Mammary epithelial cell (primary cell): ENCODE measurements at regions not wholly inside any gene's neighbourhood (a gene's known extent, or its start where the extent isn't known, plus 50 kb on each side); places are given as distances from the start of the nearest gene placed in this dataset.

ENCODE experiments used
- CTCF ChIP-seq, 2 donors: IDR thresholded peaks in 1 of 2; conservative IDR thresholded peaks in 1 of 2; 2 replicates each; pipeline ENCODE4 v1.5.1; 2011 to 2012; ENCODE audit warnings: inconsistent platforms in 2 of 2, low read length in 2 of 2, mild to moderate bottlenecking in 2 of 2, control low read depth in 1 of 2, low read depth in 1 of 2; ENCODE audit not compliant: insufficient read depth in 1 of 2; ENCODE audit errors: extremely low read depth in 1 of 2
- EZH2 ChIP-seq: IDR thresholded peaks from 2 replicates; pipeline ENCODE4 v1.6.1; 2012; ENCODE audit warnings: low read length, inconsistent platforms, borderline replicate concordance

GRCh38 chr4:159562366-159562765 is 459.5 kb downstream of the RAPGEF2 start:
- TF ChIP-seq CTCF (conservative IDR thresholded peaks at IDR 0.05 in 1 of 2, IDR thresholded peaks at IDR 0.05 in 1 of 2; ENCODE audit: extremely low read depth in 1 of 2, insufficient read depth in 1 of 2, low read depth in 1 of 2, low read length in 2 of 2) (no peak), EZH2 (no peak)
